IMR-90 (cell line): ENCODE measurements at regions not wholly inside any gene's neighbourhood (a gene's known extent, or its start where the extent isn't known, plus 50 kb on each side); places are given as distances from the start of the nearest gene placed in this dataset.

Source experiments
- CHD1 ChIP-seq: IDR thresholded peaks from 2 replicates; pipeline ENCODE4 v1.6.1; 2012; ENCODE audit warnings: low read depth, low read length, improper control_type of control experiment
- CTCF ChIP-seq: conservative IDR thresholded peaks from 2 replicates; pipeline ENCODE4 v1.5.1; 2012; ENCODE audit warnings: mild to moderate bottlenecking, low read depth, low read length, improper control_type of control experiment
- FOS ChIP-seq: fragments of 150-350 bp; IDR thresholded peaks from 2 replicates; pipeline ENCODE4 v1.6.1; 2016; ENCODE audit warnings: low read depth, low read length
- MXI1 ChIP-seq: IDR thresholded peaks from 2 replicates; pipeline ENCODE4 v1.6.1; 2012; ENCODE audit warnings: low read depth, mild to moderate bottlenecking, low read length, moderate library complexity, borderline replicate concordance

- TF ChIP-seq CTCF (no peak), MXI1 (no peak), FOS (no peak), CHD1 (no peak)
Measured at GRCh38 chr3:78273326-78273725, 1233.4 kb downstream of the ROBO2 start.
